ENCODE measurements at regions not wholly inside any gene's neighbourhood (a gene's known extent, or its start where the extent isn't known, plus 50 kb on each side); places are given as distances from the start of the nearest gene placed in this dataset.

GRCh38 chr5:33329891-33330290 is 110.9 kb upstream of the TARS1 start:
- no peak overlapping the region for H2AFZ ChIP-seq (ENCODE audit: control insufficient read depth, low read length)
- H3K4me3 ChIP-seq (ENCODE audit: control insufficient read depth in 2 of 3, extremely low read depth in 1 of 3, insufficient read depth in 2 of 3, low read depth in 1 of 3, low read length in 3 of 3), result no peak overlapping the region
- dilution Hi-C loops (cut with MboI; ENCODE audit: extremely low pct_ligation_motif_present, low sequenced_read_pairs), result no loop called here
- no peaks in the 10 kb centered on the region for H3K27me3 ChIP-seq (ENCODE audit: control insufficient read depth, extremely low read depth, insufficient read depth, low read length)
- no peak overlapping the region for H3K4me2 ChIP-seq (ENCODE audit: control insufficient read depth, extremely low read depth, insufficient read depth, low read depth, low read length)
- TF ChIP-seq EZH2 (IDR thresholded peaks at IDR 0.05; ENCODE audit: low read length), result no peak
- no peak for TF ChIP-seq CTCF (optimal IDR thresholded peaks at IDR 0.05 in 1 of 3, IDR thresholded peaks at IDR 0.05 in 1 of 3, conservative IDR thresholded peaks at IDR 0.05 in 1 of 3; ENCODE audit: extremely low read depth in 1 of 3, insufficient read depth in 2 of 3, low read length in 3 of 3)
- no peaks in the 10 kb centered on the region for H3K9me3 ChIP-seq (ENCODE audit: control insufficient read depth, low read depth, low read length)
- no peaks in the 10 kb centered on the region for H3K36me3 ChIP-seq (ENCODE audit: control insufficient read depth in 2 of 2, extremely low read depth in 1 of 2, insufficient read depth in 2 of 2, low read length in 2 of 2)
- FAIRE-seq (no peak), DNase-seq (ENCODE audit: low read depth, low spot score) (no peak)
- H3K4me1 ChIP-seq (ENCODE audit: control insufficient read depth, extremely low read depth, insufficient read depth, low read length), result no peaks in the 10 kb centered on the region
- H3K79me2 ChIP-seq (ENCODE audit: control insufficient read depth, insufficient read depth, low read length), result no peaks in the 10 kb centered on the region
- H4K20me1 ChIP-seq (ENCODE audit: control insufficient read depth, extremely low read depth, insufficient read depth, low read length), result no peaks in the 10 kb centered on the region
- no peaks in the 10 kb centered on the region for H3K9me1 ChIP-seq (ENCODE audit: control insufficient read depth, extremely low read depth, insufficient read depth, low read length)
- H3K9ac ChIP-seq (ENCODE audit: control insufficient read depth, extremely low read depth, insufficient read depth, low read length), result no peak overlapping the region
- no peak overlapping the region for H3K27ac ChIP-seq (ENCODE audit: control insufficient read depth, insufficient read depth, low read length)

- no peak overlapping the region for H3K27ac ChIP-seq (ENCODE audit: control insufficient read depth, insufficient read depth, low read length)
- H3K9me1 ChIP-seq (ENCODE audit: control insufficient read depth, extremely low read depth, insufficient read depth, low read length), result no peaks in the 10 kb centered on the region
- H4K20me1 ChIP-seq (ENCODE audit: control insufficient read depth, extremely low read depth, insufficient read depth, low read length), result no peaks in the 10 kb centered on the region
- no peak for FAIRE-seq
- H3K9me3 ChIP-seq (ENCODE audit: control insufficient read depth, low read depth, low read length), result no peaks in the 10 kb centered on the region
- dilution Hi-C loops (cut with MboI; ENCODE audit: extremely low pct_ligation_motif_present, low sequenced_read_pairs), result no loop called here
- TF ChIP-seq CTCF (optimal IDR thresholded peaks at IDR 0.05 in 1 of 3, IDR thresholded peaks at IDR 0.05 in 1 of 3, conservative IDR thresholded peaks at IDR 0.05 in 1 of 3; ENCODE audit: extremely low read depth in 1 of 3, insufficient read depth in 2 of 3, low read length in 3 of 3) (no peak), EZH2 (IDR thresholded peaks at IDR 0.05; ENCODE audit: low read length) (no peak)
- no peak for DNase-seq (ENCODE audit: low read depth, low spot score)
- H3K36me3 ChIP-seq (ENCODE audit: control insufficient read depth in 2 of 2, extremely low read depth in 1 of 2, insufficient read depth in 2 of 2, low read length in 2 of 2), result no peaks in the 10 kb centered on the region
- H3K4me2 ChIP-seq (ENCODE audit: control insufficient read depth, extremely low read depth, insufficient read depth, low read depth, low read length), result no peak overlapping the region
- H3K27me3 ChIP-seq (ENCODE audit: control insufficient read depth, extremely low read depth, insufficient read depth, low read length), result no peaks in the 10 kb centered on the region
- no peaks in the 10 kb centered on the region for H3K4me1 ChIP-seq (ENCODE audit: control insufficient read depth, extremely low read depth, insufficient read depth, low read length)
- H3K9ac ChIP-seq (ENCODE audit: control insufficient read depth, extremely low read depth, insufficient read depth, low read length), result no peak overlapping the region
- H3K4me3 ChIP-seq (ENCODE audit: control insufficient read depth in 2 of 3, extremely low read depth in 1 of 3, insufficient read depth in 2 of 3, low read depth in 1 of 3, low read length in 3 of 3), result no peak overlapping the region
- H2AFZ ChIP-seq (ENCODE audit: control insufficient read depth, low read length), result no peak overlapping the region
- H3K79me2 ChIP-seq (ENCODE audit: control insufficient read depth, insufficient read depth, low read length), result no peaks in the 10 kb centered on the region
These were observed 110.3 kb upstream of the TARS1 start for GRCh38 chr5:33330426-33330825.
